Ishikawa (cell line): ENCODE measurements at regions not wholly inside any gene's neighbourhood (a gene's known extent, or its start where the extent isn't known, plus 50 kb on each side); places are given as distances from the start of the nearest gene placed in this dataset.

ENCODE experiments used
- CEBPB ChIP-seq: IDR thresholded peaks from 2 replicates; pipeline ENCODE4 v1.6.1; 2012
- CREB1 ChIP-seq: IDR thresholded peaks from 2 replicates; pipeline ENCODE4 v1.6.1; 2012; ENCODE audit warnings: low read depth
- EGR1 ChIP-seq: IDR thresholded peaks from 2 replicates; pipeline ENCODE4 v1.6.1; 2012
- EP300 ChIP-seq: IDR thresholded peaks from 2 replicates; pipeline ENCODE4 v1.6.1; 2012; ENCODE audit warnings: borderline replicate concordance
- FOXM1 ChIP-seq: IDR thresholded peaks from 2 replicates; pipeline ENCODE4 v1.6.1; 2012; ENCODE audit warnings: low read depth, borderline replicate concordance
- MAX ChIP-seq: IDR thresholded peaks from 2 replicates; pipeline ENCODE4 v1.6.1; 2012
- NFIC ChIP-seq: IDR thresholded peaks from 2 replicates; pipeline ENCODE4 v1.6.1; 2012
- RAD21 ChIP-seq: IDR thresholded peaks from 2 replicates; pipeline ENCODE4 v1.6.1; 2012; ENCODE audit warnings: low read depth
- REST ChIP-seq: IDR thresholded peaks from 2 replicates; pipeline ENCODE4 v1.6.1; 2012; ENCODE audit warnings: low read depth, mild to moderate bottlenecking
- TAF1 ChIP-seq: IDR thresholded peaks from 2 replicates; pipeline ENCODE4 v1.6.1; 2012; ENCODE audit warnings: low read depth, mild to moderate bottlenecking
- TCF12 ChIP-seq: IDR thresholded peaks from 2 replicates; pipeline ENCODE4 v1.6.1; 2012; ENCODE audit warnings: low read depth
- TEAD4 ChIP-seq: IDR thresholded peaks from 2 replicates; pipeline ENCODE4 v1.6.1; 2012
- USF1 ChIP-seq: IDR thresholded peaks from 2 replicates; pipeline ENCODE4 v1.6.1; 2012
- YY1 ChIP-seq: IDR thresholded peaks from 2 replicates; pipeline ENCODE4 v1.6.1; 2012; ENCODE audit warnings: low read depth
- ZBTB7A ChIP-seq: IDR thresholded peaks from 2 replicates; pipeline ENCODE4 v1.6.1; 2012; ENCODE audit warnings: low read depth

- no peak for TF ChIP-seq TCF12
- TF ChIP-seq ZBTB7A, result no peak
- no peak for TF ChIP-seq CREB1
- no peak for TF ChIP-seq TAF1
- TF ChIP-seq REST, result no peak
- no peak for TF ChIP-seq FOXM1
- TF ChIP-seq YY1, result no peak
- no peak for TF ChIP-seq CEBPB
- no peak for TF ChIP-seq USF1
- no peak for TF ChIP-seq MAX
- TF ChIP-seq NFIC, result no peak
- no peak for TF ChIP-seq EP300
- TF ChIP-seq EGR1, result no peak
- TF ChIP-seq TEAD4, result no peak
- no peak for TF ChIP-seq RAD21
Measured at GRCh38 chr4:147101678-147102077, 156.0 kb upstream of the TTC29 start.

- no peak for TF ChIP-seq USF1
- TF ChIP-seq ZBTB7A, result no peak
- no peak for TF ChIP-seq EGR1
- no peak for TF ChIP-seq EP300
- TF ChIP-seq TAF1, result no peak
- no peak for TF ChIP-seq RAD21
- no peak for TF ChIP-seq TEAD4
- TF ChIP-seq FOXM1, result no peak
- no peak for TF ChIP-seq YY1
- TF ChIP-seq NFIC, result no peak
- no peak for TF ChIP-seq TCF12
- TF ChIP-seq CREB1, result no peak
- no peak for TF ChIP-seq CEBPB
Measured at GRCh38 chr4:147102596-147102995, 156.9 kb upstream of the TTC29 start.

- TF ChIP-seq YY1 (no peak), TEAD4 (no peak), ZBTB7A (no peak), TAF1 (no peak), FOXM1 (no peak), CREB1 (no peak), TCF12 (no peak), RAD21 (no peak), REST (no peak)
Measured at GRCh38 chr4:147103403-147103946, 157.8 kb upstream of the TTC29 start.

GRCh38 chr4:147104768-147105167, 159.1 kb upstream of the TTC29 start:
- TF ChIP-seq MAX (no peak), CREB1 (no peak), ZBTB7A (no peak), NFIC (no peak)

- TF ChIP-seq YY1 (no peak), NFIC (no peak), CEBPB (no peak), TAF1 (no peak), TCF12 (no peak), USF1 (no peak), RAD21 (no peak), EGR1 (no peak), ZBTB7A (no peak), CREB1 (no peak), FOXM1 (no peak), EP300 (no peak), MAX (no peak), TEAD4 (no peak)
Measured at GRCh38 chr4:147108409-147108808, 162.7 kb upstream of the TTC29 start.
